Globus pallidus (tissue), 1 donor: ENCODE measurements at regions not wholly inside any gene's neighbourhood (a gene's known extent, or its start where the extent isn't known, plus 50 kb on each side); places are given as distances from the start of the nearest gene placed in this dataset.
A peak's percentile ranks its signal among the peaks of the same experiment; 100 is the strongest.

Experiments
- DNase-seq: peaks from one replicate; pipeline ENCODE4 v3.0.0-alpha.2; 2015; ENCODE audit warnings: low spot score

DNA sequence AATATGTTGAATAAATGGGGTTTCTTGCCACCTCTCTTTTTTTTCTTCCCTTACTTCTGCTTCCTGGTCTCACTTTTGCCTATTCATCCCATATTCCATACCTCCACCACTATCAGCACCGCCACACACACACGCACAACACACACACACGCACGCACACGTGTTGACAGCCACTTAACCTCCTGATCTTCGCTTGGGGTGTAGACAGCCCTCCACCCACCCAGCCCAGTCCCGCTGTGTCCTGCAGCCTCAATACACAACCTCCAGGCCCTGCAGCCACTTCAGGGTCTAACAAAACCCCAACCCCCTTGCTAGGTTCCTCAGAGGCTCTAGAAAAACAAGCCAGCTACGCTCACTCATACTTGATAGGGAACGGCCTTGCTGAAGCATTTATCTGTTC, 72.3 kb downstream of the LINC00237 start:
- DNase-seq: no peak

DNA sequence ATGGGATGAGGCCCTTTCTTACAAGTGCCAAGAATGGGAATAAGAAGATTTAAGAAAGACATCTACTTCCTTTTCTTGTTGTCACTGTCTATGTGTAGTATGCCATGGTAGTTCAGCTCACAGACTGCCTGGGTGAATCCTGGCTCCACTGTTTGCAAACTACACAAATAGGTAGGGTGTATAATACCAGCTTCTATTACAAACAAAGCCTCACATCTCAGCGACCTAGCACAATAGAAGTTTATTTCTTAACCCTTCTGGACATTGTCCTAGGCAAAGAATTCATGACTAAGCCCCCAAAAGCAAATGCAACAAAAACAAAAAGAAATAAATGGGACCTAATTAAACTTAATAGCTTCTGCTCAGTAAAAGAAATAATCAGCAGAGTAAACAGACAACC, 74.5 kb downstream of the LINC00237 start:
- DNase-seq: no peak

DNA sequence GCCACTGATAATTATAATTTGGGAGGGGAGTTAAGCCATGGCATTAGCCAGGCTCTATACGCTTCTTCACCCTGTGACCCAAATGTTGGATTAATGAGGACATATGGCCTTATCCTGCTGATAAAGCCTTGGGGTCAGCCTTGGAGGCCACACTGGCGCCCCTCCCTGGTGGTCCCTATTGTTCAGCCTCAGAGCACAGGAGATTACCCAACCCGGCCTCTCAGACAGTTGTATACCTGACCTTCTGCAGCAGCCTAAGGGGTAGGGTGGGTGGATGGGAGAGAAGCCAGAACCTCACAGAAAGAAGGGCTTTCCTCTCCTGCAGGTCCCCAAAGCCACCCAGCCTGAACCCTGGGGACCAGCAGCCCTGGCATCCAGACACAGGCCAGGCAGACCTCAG, 76.8 kb downstream of the LINC00237 start:
- no peak for DNase-seq

- no peak for DNase-seq
Observed at GRCh38 chr20:21028921-21029320, 77.2 kb downstream of the LINC00237 start.

- DNase-seq: no peak
Observed at GRCh38 chr20:21028436-21028835, 77.7 kb downstream of the LINC00237 start.

GRCh38 chr20:21027569-21027968, 78.6 kb downstream of the LINC00237 start:
- DNase-seq: no peak

GRCh38 chr20:21026951-21027350, 79.2 kb downstream of the LINC00237 start:
- DNase-seq: no peak

- no peak for DNase-seq
Observed at GRCh38 chr20:21024420-21024819, 81.7 kb downstream of the LINC00237 start.

GRCh38 chr20:21022925-21023324, 83.2 kb downstream of the LINC00237 start:
- DNase-seq: no peak

DNA sequence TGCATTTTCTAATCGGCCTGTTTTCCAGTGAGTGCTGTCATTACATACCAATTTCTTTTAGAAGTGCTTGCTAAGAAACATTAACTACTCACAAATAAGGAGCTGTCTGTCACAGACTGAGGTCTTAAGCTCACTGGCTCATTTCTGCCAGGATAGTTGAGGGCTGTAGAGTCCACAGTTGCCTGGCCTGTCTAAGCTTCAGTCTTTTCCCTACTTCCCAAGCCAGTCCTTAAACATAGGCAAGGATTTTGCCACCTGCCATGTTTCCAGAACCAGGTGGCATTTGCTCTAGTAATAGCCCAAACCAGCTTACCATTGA, 84.7 kb downstream of the LINC00237 start:
- DNase-seq: no peak

GRCh38 chr20:21020659-21021471, 85.3 kb downstream of the LINC00237 start:
- no peak for DNase-seq

- no peak for DNase-seq
Observed at GRCh38 chr20:21019814-21020658, 86.1 kb downstream of the LINC00237 start.

DNA sequence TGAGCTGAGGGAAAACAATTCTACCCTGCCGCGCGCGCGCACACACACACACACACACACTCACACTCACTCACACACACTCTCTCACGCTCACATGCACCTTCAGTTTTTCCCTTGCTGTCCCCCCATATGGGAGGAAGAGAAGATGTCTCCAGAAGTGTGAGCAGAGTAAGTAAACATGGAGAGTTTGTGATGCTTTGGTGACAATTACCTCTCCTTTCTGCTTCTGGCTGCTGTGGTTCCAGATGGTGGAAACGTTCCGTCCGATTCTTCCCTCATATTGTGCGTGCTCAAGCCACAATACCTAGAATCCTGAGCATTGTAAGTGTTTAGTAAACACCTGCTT, 86.7 kb downstream of the LINC00237 start:
- no peak for DNase-seq

DNA sequence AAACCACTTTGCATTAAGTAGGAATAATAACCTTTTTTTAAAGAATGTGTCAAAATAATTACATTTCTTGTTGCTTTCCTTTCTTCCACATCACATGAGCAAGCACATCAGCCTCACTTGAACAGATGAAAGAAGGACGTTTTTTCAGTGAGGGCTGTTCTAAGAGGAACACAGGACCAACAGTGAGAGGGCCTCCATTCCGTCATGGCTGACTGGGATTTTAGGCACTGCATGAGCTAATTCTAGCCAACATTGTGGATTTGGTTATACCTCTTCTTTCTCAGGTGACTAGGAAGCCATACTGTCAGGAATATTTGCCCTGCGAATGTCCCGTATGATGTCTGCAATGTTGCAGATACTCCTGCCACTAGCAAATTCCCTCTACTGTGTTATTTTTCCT, 87.6 kb downstream of the LINC00237 start:
- DNase-seq: no peak

- DNase-seq: no peak
Observed at GRCh38 chr20:21017528-21018085, 88.6 kb downstream of the LINC00237 start.

DNA sequence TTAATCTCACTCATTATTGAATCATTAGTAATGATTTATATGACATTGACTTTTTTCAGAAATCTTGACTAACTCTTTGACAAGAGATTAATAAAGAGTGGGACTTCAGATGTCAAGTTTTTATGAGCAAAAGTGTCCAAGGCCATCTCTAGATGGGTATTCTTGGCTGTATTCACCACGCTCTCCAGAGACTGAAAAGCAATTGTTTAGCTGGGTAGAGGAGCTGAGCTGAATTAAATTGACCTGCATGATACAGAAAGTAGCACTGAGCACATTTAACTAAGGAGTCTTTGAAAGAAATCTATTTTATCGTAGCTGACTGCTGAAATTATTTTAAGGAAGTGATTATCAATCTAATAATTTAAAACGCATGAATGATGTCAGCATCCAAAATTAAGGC, 89.4 kb downstream of the LINC00237 start:
- peak; percentile 17 for DNase-seq

- DNase-seq: no peak
Observed at GRCh38 chr20:21014528-21014927, 91.6 kb downstream of the LINC00237 start.

GRCh38 chr20:21008951-21009350, 97.2 kb downstream of the LINC00237 start:
- DNase-seq: no peak

GRCh38 chr20:21006611-21007010, 99.5 kb downstream of the LINC00237 start:
- no peak for DNase-seq

- DNase-seq: no peak
Observed at GRCh38 chr20:21004386-21005076, 101.6 kb downstream of the LINC00237 start.

DNA sequence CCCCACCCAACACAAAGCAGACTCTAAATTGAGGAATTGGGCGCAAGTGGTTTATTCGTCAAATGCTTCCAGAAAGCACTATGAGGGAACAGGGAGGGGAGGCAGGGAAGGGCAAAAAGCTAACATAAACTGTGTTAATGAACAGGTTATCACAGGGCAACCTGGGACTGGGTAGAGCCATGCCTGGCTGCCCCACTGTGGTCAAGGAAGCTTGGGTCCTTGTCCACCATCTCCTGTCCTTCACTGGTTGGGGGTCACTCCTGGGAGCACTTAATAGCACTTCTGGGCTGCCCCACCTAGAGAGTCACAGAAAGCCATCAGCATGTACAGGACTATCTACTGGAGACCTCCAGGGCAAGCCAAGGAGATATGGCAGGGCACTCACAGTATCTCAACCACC, 102.3 kb downstream of the LINC00237 start:
- DNase-seq: no peak

GRCh38 chr20:21002486-21002885, 103.7 kb downstream of the LINC00237 start:
- no peak for DNase-seq

DNA sequence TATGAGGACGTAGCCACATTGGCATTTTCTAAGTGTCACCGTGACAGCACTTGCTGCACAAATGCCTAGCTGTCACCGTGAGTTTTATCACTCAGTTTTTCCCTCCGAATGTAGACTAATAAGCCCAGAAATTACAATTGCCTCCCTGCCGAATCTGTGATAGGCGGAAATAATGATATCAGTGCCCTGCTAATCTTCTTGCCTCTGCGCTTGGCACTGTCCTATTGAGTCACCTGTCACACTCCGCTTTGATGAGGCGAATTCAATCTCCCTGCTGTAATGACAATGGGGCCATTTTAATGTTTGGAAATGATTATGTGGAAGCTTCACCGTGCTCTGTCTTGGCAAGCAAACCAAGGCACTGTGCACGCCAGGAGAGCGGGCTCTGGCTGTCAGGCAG, 112.8 kb downstream of the LINC00237 start:
- no peak for DNase-seq
